ENCODE measurements at regions not wholly inside any gene's neighbourhood (a gene's known extent, or its start where the extent isn't known, plus 50 kb on each side); places are given as distances from the start of the nearest gene placed in this dataset.

- TF ChIP-seq, protein P1, sequence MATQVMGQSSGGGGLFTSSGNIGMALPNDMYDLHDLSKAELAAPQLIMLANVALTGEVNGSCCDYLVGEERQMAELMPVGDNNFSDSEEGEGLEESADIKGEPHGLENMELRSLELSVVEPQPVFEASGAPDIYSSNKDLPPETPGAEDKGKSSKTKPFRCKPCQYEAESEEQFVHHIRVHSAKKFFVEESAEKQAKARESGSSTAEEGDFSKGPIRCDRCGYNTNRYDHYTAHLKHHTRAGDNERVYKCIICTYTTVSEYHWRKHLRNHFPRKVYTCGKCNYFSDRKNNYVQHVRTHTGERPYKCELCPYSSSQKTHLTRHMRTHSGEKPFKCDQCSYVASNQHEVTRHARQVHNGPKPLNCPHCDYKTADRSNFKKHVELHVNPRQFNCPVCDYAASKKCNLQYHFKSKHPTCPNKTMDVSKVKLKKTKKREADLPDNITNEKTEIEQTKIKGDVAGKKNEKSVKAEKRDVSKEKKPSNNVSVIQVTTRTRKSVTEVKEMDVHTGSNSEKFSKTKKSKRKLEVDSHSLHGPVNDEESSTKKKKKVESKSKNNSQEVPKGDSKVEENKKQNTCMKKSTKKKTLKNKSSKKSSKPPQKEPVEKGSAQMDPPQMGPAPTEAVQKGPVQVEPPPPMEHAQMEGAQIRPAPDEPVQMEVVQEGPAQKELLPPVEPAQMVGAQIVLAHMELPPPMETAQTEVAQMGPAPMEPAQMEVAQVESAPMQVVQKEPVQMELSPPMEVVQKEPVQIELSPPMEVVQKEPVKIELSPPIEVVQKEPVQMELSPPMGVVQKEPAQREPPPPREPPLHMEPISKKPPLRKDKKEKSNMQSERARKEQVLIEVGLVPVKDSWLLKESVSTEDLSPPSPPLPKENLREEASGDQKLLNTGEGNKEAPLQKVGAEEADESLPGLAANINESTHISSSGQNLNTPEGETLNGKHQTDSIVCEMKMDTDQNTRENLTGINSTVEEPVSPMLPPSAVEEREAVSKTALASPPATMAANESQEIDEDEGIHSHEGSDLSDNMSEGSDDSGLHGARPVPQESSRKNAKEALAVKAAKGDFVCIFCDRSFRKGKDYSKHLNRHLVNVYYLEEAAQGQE (IDR thresholded peaks at IDR 0.05): no peak
- TF ChIP-seq CTCF (IDR thresholded peaks at IDR 0.05; ENCODE audit: low read depth, low read length, missing input control) (no peak), ZBTB33 (IDR thresholded peaks at IDR 0.05) (no peak), MAX (IDR thresholded peaks at IDR 0.05) (no peak), SP1 (IDR thresholded peaks at IDR 0.05) (no peak), ATF3 (IDR thresholded peaks at IDR 0.05) (no peak), YY1 (IDR thresholded peaks at IDR 0.05) (no peak)
Measured at GRCh38 chr1:222905151-222905550, 90.3 kb downstream of the DISP1 start.
